ENCODE measurements at regions not wholly inside any gene's neighbourhood (a gene's known extent, or its start where the extent isn't known, plus 50 kb on each side); places are given as distances from the start of the nearest gene placed in this dataset.

GRCh38 chr13:33691980-33692379 is 126.0 kb upstream of the RFC3 start:
- no peak for DNase-seq
- Histone ChIP-seq H3K27ac (replicated peaks) (no peak overlapping the region), H3K4me3 (no peak overlapping the region), H3K9me3 (replicated peaks) (no peaks in the 10 kb centered on the region), H3K27me3 (ENCODE audit: low read depth) (no peaks in the 10 kb centered on the region), H3K36me3 (no peaks in the 10 kb centered on the region), H3K4me1 (no peaks in the 10 kb centered on the region)
- TF ChIP-seq CTCF (IDR thresholded peaks at IDR 0.05; ENCODE audit: borderline replicate concordance): no peak
- intact Hi-C loops (cut with micrococcal nuclease): no loop called here

GRCh38 chr13:33692531-33692930 is 125.4 kb upstream of the RFC3 start:
- no peak overlapping the region for H3K27ac ChIP-seq (replicated peaks)
- TF ChIP-seq CTCF (IDR thresholded peaks at IDR 0.05; ENCODE audit: borderline replicate concordance): no peak
- intact Hi-C loops (cut with micrococcal nuclease): no loop called here
- no peak overlapping the region for H3K4me3 ChIP-seq
- H3K36me3 ChIP-seq: no peaks in the 10 kb centered on the region
- H3K9me3 ChIP-seq (replicated peaks): no peaks in the 10 kb centered on the region
- H3K27me3 ChIP-seq (ENCODE audit: low read depth): no peaks in the 10 kb centered on the region
- H3K4me1 ChIP-seq: no peaks in the 10 kb centered on the region
- no peak for DNase-seq

GRCh38 chr13:33694546-33694945 is 123.4 kb upstream of the RFC3 start:
- Histone ChIP-seq H3K27me3 (ENCODE audit: low read depth) (no peaks in the 10 kb centered on the region), H3K9me3 (replicated peaks) (no peaks in the 10 kb centered on the region), H3K27ac (replicated peaks) (no peak overlapping the region), H3K4me3 (no peak overlapping the region), H3K36me3 (no peaks in the 10 kb centered on the region), H3K4me1 (no peaks in the 10 kb centered on the region)
- DNase-seq: no peak
- TF ChIP-seq CTCF (IDR thresholded peaks at IDR 0.05; ENCODE audit: borderline replicate concordance): no peak
- intact Hi-C loops (cut with micrococcal nuclease): no loop called here

DNA sequence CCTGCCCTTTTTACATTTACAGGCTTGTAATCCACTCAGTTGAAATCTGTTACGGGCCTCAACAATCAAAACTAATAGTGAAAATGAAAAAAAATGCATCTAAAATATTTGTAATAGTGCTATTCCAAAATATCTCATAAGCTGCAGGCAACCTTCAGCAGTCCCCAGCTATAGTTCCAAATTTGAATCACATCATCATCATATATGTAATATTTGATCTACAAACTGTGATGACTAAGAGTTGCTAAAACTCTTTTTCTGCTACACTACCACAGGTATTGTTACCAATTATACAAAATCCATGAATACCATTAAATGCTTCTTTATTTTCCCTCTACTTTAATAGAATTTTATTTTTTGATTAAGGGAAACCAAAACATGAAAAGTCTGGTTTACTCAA is 121.4 kb upstream of the RFC3 start:
- H3K4me3 ChIP-seq: no peak overlapping the region
- H3K9me3 ChIP-seq (replicated peaks): no peaks in the 10 kb centered on the region
- H3K36me3 ChIP-seq: no peaks in the 10 kb centered on the region
- no peak overlapping the region for H3K27ac ChIP-seq (replicated peaks)
- intact Hi-C loops (cut with micrococcal nuclease): no loop called here
- H3K27me3 ChIP-seq (ENCODE audit: low read depth): no peaks in the 10 kb centered on the region
- TF ChIP-seq CTCF (IDR thresholded peaks at IDR 0.05; ENCODE audit: borderline replicate concordance): no peak
- no peak for DNase-seq
- no peaks in the 10 kb centered on the region for H3K4me1 ChIP-seq

DNA sequence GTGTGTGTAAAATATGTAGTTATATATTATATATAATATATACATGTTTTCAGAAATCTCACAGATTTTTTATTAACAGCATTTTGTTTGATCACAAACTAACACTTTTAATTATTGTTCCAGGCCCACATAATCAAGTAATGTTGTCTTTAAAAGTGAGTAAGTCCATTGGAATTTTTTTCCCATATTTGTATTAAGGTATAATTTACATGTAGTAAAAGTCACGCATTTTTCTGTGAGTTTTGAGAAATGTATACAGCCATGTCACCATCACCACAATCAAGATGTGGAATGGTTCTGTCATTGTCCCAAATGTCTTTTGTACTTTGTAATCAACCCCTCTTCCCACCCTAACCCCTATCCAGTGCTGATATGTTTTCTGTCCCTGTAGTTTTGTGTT is 120.0 kb upstream of the RFC3 start:
- no peaks in the 10 kb centered on the region for H3K27me3 ChIP-seq (ENCODE audit: low read depth)
- no peaks in the 10 kb centered on the region for H3K36me3 ChIP-seq
- DNase-seq: no peak
- no peak overlapping the region for H3K27ac ChIP-seq (replicated peaks)
- H3K4me1 ChIP-seq: no peaks in the 10 kb centered on the region
- intact Hi-C loops (cut with micrococcal nuclease): no loop called here
- H3K9me3 ChIP-seq (replicated peaks): peaks cover 2% of the 10 kb centered on the region
- no peak overlapping the region for H3K4me3 ChIP-seq
- no peak for TF ChIP-seq CTCF (IDR thresholded peaks at IDR 0.05; ENCODE audit: borderline replicate concordance)

DNA sequence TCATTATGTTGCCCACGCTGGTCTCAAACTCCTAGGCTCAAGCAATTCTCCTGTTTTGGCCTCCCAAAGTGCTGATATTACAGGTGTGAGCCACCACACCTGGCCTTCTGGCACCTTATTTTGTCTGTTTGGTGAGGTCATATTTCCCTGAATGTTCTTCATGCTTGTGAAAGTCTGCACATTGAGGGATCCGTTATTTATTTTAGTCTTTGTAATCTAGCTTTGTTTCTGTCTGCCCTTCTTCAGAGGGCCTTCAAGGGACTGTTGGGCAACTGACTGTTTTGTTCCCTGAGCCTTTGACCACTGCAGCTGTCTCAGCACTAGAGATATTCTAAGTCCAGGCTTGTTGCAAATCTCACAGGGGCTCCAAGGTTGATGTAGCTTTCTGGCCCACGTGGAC is 110.5 kb upstream of the RFC3 start:
- intact Hi-C loops (cut with micrococcal nuclease): no loop called here
- Histone ChIP-seq H3K4me1 (no peaks in the 10 kb centered on the region), H3K9me3 (replicated peaks) (peaks cover 44% of the 10 kb centered on the region), H3K36me3 (no peaks in the 10 kb centered on the region), H3K27ac (replicated peaks) (no peak overlapping the region), H3K4me3 (no peak overlapping the region), H3K27me3 (ENCODE audit: low read depth) (no peaks in the 10 kb centered on the region)
- no peak for DNase-seq
- TF ChIP-seq CTCF (IDR thresholded peaks at IDR 0.05; ENCODE audit: borderline replicate concordance): no peak
